Stimulated activated naive CD4-positive, alpha-beta T cell treated with Interleukin-2 at 50 U/mL for 16 hours (primary cell): ENCODE measurements at regions not wholly inside any gene's neighbourhood (a gene's known extent, or its start where the extent isn't known, plus 50 kb on each side); places are given as distances from the start of the nearest gene placed in this dataset.

ENCODE experiments used
- DNase-seq: peaks from one replicate; lab custom pipeline; 2025; lab: John Stamatoyannopoulos, UW

- no peak for DNase-seq
Measured at GRCh38 chr18:78929516-78929915, 50.1 kb upstream of the SALL3 start.
